ENCODE measurements at regions not wholly inside any gene's neighbourhood (a gene's known extent, or its start where the extent isn't known, plus 50 kb on each side); places are given as distances from the start of the nearest gene placed in this dataset.

DNA sequence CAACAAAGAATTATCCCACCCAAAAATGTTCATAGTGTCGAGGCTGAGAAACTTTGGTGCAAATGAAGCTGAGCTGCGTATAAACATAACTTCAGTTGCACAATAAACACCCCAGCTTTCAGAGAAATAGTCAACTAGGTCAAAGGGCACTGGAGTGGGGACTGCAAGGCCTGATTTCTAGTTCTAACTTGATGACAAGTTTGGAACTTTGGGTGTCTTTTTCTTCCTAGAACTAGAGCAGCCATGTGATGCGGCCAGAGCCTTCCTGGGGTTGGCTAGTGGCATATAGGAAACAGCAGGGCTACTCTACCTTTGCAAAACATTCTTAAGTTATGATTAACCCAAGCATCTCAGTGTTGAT lies 298.4 kb upstream of the AMIGO2 start:
- no peaks in the 10 kb centered on the region for H3K27me3 ChIP-seq (ENCODE audit: insufficient read depth, poor library complexity, severe bottlenecking)
- no peak for ATAC-seq (ENCODE audit: low read depth)
- peak overlapping the region; percentile 28 for H3K27ac ChIP-seq (ENCODE audit: poor library complexity, severe bottlenecking)

DNA sequence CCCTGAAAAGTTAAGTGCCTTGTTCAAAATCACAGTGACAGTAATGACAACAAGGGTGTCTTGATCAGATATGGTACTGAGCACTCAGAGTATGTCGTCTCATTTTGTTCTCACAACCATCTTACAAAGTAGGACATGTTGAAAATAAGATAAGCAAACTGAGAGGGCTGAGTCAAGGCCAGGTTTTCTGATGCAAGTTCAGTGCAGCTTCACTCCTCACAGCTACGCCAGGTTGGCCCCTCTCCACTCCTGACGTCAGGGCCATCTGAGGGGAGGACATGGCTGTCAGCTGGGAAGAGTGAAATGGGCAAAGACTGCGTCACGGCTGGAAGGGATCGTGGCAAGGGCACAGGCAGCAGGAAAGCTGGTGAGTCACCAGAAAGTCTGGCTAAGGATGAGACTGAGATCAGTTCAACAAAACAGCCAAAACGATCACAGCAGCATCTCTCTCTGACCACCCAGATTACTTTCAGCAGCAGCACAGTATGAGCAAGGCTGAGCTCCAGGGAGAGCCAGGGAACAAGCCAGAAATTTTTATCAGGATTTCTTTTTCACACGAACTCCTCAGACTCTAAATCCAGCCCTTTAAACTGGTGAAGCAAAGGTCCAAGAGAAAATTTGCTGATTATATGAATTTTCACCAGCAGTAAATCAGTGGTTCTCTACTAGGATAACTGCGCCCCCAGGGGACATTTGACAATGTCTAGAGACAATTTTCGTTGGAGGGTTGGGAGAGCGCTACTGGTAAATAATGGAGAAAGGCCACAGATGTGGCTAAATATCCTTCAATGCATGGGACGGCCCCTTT lies 297.9 kb upstream of the AMIGO2 start:
- Histone ChIP-seq H3K36me3 (ENCODE audit: low read depth) (no peaks in the 10 kb centered on the region), H3K9me3 (ENCODE audit: severe bottlenecking) (no peaks in the 10 kb centered on the region), H3K4me3 (ENCODE audit: severe bottlenecking) (no peak overlapping the region), H3K27me3 (ENCODE audit: insufficient read depth, poor library complexity, severe bottlenecking) (no peaks in the 10 kb centered on the region), H3K4me1 (ENCODE audit: insufficient read depth, poor library complexity, severe bottlenecking) (peaks cover 7% of the 10 kb centered on the region), H3K27ac (ENCODE audit: poor library complexity, severe bottlenecking) (peak overlapping the region; percentile 28)
- peak; percentile 51 for DNase-seq (ENCODE audit: low spot score)
- peak; percentile 83 for ATAC-seq (ENCODE audit: low read depth)
- TF ChIP-seq, protein P1, sequence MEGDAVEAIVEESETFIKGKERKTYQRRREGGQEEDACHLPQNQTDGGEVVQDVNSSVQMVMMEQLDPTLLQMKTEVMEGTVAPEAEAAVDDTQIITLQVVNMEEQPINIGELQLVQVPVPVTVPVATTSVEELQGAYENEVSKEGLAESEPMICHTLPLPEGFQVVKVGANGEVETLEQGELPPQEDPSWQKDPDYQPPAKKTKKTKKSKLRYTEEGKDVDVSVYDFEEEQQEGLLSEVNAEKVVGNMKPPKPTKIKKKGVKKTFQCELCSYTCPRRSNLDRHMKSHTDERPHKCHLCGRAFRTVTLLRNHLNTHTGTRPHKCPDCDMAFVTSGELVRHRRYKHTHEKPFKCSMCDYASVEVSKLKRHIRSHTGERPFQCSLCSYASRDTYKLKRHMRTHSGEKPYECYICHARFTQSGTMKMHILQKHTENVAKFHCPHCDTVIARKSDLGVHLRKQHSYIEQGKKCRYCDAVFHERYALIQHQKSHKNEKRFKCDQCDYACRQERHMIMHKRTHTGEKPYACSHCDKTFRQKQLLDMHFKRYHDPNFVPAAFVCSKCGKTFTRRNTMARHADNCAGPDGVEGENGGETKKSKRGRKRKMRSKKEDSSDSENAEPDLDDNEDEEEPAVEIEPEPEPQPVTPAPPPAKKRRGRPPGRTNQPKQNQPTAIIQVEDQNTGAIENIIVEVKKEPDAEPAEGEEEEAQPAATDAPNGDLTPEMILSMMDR (IDR thresholded peaks at IDR 0.05; ENCODE audit: poor library complexity, severe bottlenecking): no peak

More for the DNA sequence above, 298.4 kb upstream of the AMIGO2 start:
- no peak for DNase-seq (ENCODE audit: low spot score)
- H3K4me1 ChIP-seq (ENCODE audit: insufficient read depth, poor library complexity, severe bottlenecking): peaks cover 7% of the 10 kb centered on the region
- H3K9me3 ChIP-seq (ENCODE audit: severe bottlenecking): no peaks in the 10 kb centered on the region
- TF ChIP-seq, protein P1 (IDR thresholded peaks at IDR 0.05; ENCODE audit: poor library complexity, severe bottlenecking): no peak
- H3K36me3 ChIP-seq (ENCODE audit: low read depth): no peaks in the 10 kb centered on the region
- H3K4me3 ChIP-seq (ENCODE audit: severe bottlenecking): no peak overlapping the region

DNA sequence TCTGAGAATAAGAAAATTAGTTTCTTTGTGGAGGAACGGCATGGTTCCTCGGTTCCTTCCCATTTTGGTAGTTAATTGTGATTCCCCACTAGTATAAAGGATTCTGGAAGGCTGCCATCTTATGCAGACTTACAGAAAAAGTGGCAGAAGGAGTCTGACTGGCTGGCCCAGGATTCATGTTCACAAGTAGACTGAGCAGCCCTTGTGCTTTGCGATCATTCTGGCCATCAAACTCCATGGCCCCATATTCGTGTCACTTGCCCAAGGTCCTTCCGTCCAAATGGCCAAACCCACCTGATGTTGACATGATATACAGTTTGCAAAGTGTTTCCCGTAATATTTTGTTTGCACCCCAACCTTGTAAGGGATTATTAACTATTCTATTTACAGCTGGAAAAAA lies 297.2 kb upstream of the AMIGO2 start:
- H3K27ac ChIP-seq (ENCODE audit: poor library complexity, severe bottlenecking): no peak overlapping the region

DNA sequence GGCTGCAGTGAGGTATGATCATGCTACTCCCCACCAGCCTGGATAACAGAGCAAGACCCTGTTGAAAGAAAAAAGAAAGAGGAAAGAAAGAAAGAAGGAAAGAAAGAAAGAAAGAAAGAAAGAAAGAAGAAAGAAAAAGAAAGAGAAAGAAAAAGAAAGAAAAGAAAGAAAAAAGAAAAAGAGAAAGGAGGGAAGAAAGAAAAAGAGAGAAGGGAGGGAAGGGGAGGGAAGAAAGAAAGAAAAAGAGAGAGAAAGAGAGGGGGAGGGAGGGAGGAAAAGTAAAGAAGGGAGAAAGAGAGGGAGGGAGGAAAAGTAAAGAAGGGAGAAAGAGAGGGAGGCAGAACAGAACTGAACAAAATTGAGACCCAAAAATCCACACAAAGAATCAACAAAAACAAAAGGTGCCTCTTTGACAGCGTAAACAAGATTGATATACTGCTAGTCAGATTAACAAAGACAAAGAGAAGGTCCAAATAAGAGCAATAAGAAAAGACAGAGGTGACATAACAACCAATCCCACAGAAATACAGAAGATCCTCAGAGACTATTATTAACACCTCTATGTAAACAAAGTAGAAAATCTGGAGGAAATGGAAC lies 293.9 kb upstream of the AMIGO2 start:
- peaks cover 7% of the 10 kb centered on the region for H3K4me1 ChIP-seq (ENCODE audit: insufficient read depth, poor library complexity, severe bottlenecking)
- DNase-seq (ENCODE audit: low spot score) (no peak), ATAC-seq (ENCODE audit: low read depth) (no peak)

More for the DNA sequence above, 297.2 kb upstream of the AMIGO2 start:
- TF ChIP-seq, protein P1 (IDR thresholded peaks at IDR 0.05; ENCODE audit: poor library complexity, severe bottlenecking): no peak
- H3K4me1 ChIP-seq (ENCODE audit: insufficient read depth, poor library complexity, severe bottlenecking): peaks cover 7% of the 10 kb centered on the region
- no peaks in the 10 kb centered on the region for H3K27me3 ChIP-seq (ENCODE audit: insufficient read depth, poor library complexity, severe bottlenecking)
- no peak overlapping the region for H3K4me3 ChIP-seq (ENCODE audit: severe bottlenecking)
- H3K9me3 ChIP-seq (ENCODE audit: severe bottlenecking): no peaks in the 10 kb centered on the region
- no peaks in the 10 kb centered on the region for H3K36me3 ChIP-seq (ENCODE audit: low read depth)
- ATAC-seq (ENCODE audit: low read depth) (no peak), DNase-seq (ENCODE audit: low spot score) (no peak)

More for the DNA sequence above, 293.9 kb upstream of the AMIGO2 start:
- Histone ChIP-seq H3K9me3 (ENCODE audit: severe bottlenecking) (no peaks in the 10 kb centered on the region), H3K27me3 (ENCODE audit: insufficient read depth, poor library complexity, severe bottlenecking) (no peaks in the 10 kb centered on the region), H3K4me3 (ENCODE audit: severe bottlenecking) (no peak overlapping the region), H3K27ac (ENCODE audit: poor library complexity, severe bottlenecking) (no peak overlapping the region), H3K36me3 (ENCODE audit: low read depth) (no peaks in the 10 kb centered on the region)
- TF ChIP-seq, protein P1 (IDR thresholded peaks at IDR 0.05; ENCODE audit: poor library complexity, severe bottlenecking): no peak

All from RWPE2 (cell line).